Right lobe of liver (tissue), 4 donors: ENCODE measurements at regions not wholly inside any gene's neighbourhood (a gene's known extent, or its start where the extent isn't known, plus 50 kb on each side); places are given as distances from the start of the nearest gene placed in this dataset.

Source experiments
- CTCF ChIP-seq, 4 donors: fragments of 200-600 bp in 3 of 4; fragments of 450-650 bp in 1 of 4; IDR thresholded peaks; one replicate each; pipeline versions ENCODE4 v1.5.1 to v1.8.0; 2016 to 2022; ENCODE audit warnings: antibody characterized with exemption in 4 of 4, mild to moderate bottlenecking in 2 of 4
- POLR2A ChIP-seq: fragments of 450-650 bp; IDR thresholded peaks from one replicate; pipeline ENCODE4 v1.6.1; 2017; ENCODE audit warnings: antibody characterized with exemption, mild to moderate bottlenecking
- donor health status: DM: no; HTN: no; CAD: no.
- donor health status: DM: no; HTN: no; CAD: no.
- donor health status: DM: no; HTN: yes; CAD: no.

DNA sequence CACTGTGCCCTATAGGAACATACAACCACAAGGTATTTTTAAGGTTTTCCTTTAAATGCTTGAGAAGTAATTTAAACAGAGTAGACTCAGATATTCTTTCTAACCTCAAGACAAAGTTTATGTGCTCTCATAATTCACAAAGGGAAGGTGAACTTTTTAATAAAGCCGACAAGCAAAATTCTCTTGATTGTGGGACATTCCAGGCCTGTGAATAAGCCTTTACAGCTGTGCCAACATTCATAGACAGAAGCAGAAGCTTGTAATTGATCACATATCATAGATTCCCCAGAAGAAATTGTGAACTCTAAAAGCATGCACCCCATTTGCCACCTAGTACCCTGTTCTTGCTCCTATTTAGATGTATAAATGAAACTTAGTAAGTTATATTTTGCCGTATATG lies 1107.8 kb upstream of the SEMA6A start:
- TF ChIP-seq CTCF (IDR thresholded peaks at IDR 0.05) (no peak), POLR2A (no peak)
